ENCODE measurements at regions not wholly inside any gene's neighbourhood (a gene's known extent, or its start where the extent isn't known, plus 50 kb on each side); places are given as distances from the start of the nearest gene placed in this dataset.

DNA sequence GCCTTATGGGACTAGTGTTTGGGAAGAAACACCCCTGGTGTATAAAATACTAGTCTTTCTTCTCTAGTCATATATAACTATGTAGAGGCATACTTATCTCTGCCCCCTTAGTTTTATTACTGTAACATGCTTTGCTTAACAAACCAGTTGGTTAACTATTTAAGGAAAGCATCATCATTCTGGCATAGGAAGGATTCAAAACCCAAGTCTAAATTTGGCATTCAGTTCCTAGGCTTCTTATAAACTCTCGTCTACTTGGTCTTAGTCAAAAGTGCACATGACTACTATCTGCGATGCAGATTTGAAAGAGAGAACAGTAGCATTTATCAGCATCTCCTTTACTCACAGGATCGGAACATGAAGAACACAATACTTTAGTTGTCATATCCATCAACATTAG is 111.3 kb downstream of the MFAP3L start:
- Histone ChIP-seq H3K4me3 (no peak overlapping the region), H2AFZ (no peak overlapping the region), H3K9me3 (ENCODE audit: low read depth) (no peaks in the 10 kb centered on the region), H3K4me1 (ENCODE audit: insufficient read depth) (no peaks in the 10 kb centered on the region), H3K36me3 (replicated peaks; ENCODE audit: insufficient read depth, low read depth) (no peaks in the 10 kb centered on the region), H3K27me3 (no peaks in the 10 kb centered on the region), H3K27ac (no peak overlapping the region), H3K79me2 (no peaks in the 10 kb centered on the region), H3K4me2 (no peak overlapping the region), H3K9me2 (replicated peaks; ENCODE audit: insufficient read depth) (no peaks in the 10 kb centered on the region), H4K20me1 (ENCODE audit: insufficient read depth, poor library complexity, severe bottlenecking) (no peaks in the 10 kb centered on the region)
- WGBS (ENCODE audit: low lambda C conversion rate, missing lambda C conversion rate): 96% methylated on average over 3 of the region's 3 CpGs
- DNase-seq (ENCODE audit: low spot score): no peak
- no peak for TF ChIP-seq EZH2phosphoT487 (IDR thresholded peaks at IDR 0.05; ENCODE audit: low read depth, severe bottlenecking, unreplicated experiment)
- TF ChIP-seq EZH2 (IDR thresholded peaks at IDR 0.05; ENCODE audit: borderline replicate concordance): no peak
- TF ChIP-seq CTCF (IDR thresholded peaks at IDR 0.05; ENCODE audit: poor library complexity): no peak

GRCh38 chr4:169912996-169913395 is 113.2 kb downstream of the MFAP3L start:
- no peaks in the 10 kb centered on the region for H3K79me2 ChIP-seq
- H3K4me3 ChIP-seq: no peak overlapping the region
- no peaks in the 10 kb centered on the region for H3K27me3 ChIP-seq
- no peaks in the 10 kb centered on the region for H4K20me1 ChIP-seq (ENCODE audit: insufficient read depth, poor library complexity, severe bottlenecking)
- H3K9me2 ChIP-seq (replicated peaks; ENCODE audit: insufficient read depth): no peaks in the 10 kb centered on the region
- DNase-seq (ENCODE audit: low spot score): no peak
- no peaks in the 10 kb centered on the region for H3K4me1 ChIP-seq (ENCODE audit: insufficient read depth)
- H3K27ac ChIP-seq: no peak overlapping the region
- 54% methylated on average over 3 of the region's 3 CpGs for WGBS (ENCODE audit: low lambda C conversion rate, missing lambda C conversion rate)
- no peaks in the 10 kb centered on the region for H3K36me3 ChIP-seq (replicated peaks; ENCODE audit: insufficient read depth, low read depth)
- no peak overlapping the region for H3K4me2 ChIP-seq
- no peak overlapping the region for H2AFZ ChIP-seq
- TF ChIP-seq CTCF (IDR thresholded peaks at IDR 0.05; ENCODE audit: poor library complexity) (no peak), EZH2 (IDR thresholded peaks at IDR 0.05; ENCODE audit: borderline replicate concordance) (no peak), EZH2phosphoT487 (IDR thresholded peaks at IDR 0.05; ENCODE audit: low read depth, severe bottlenecking, unreplicated experiment) (no peak)
- no peaks in the 10 kb centered on the region for H3K9me3 ChIP-seq (ENCODE audit: low read depth)

- Histone ChIP-seq H3K4me3 (no peak overlapping the region), H2AFZ (no peak overlapping the region), H3K9me2 (replicated peaks; ENCODE audit: insufficient read depth) (no peaks in the 10 kb centered on the region), H3K4me2 (no peak overlapping the region), H4K20me1 (ENCODE audit: insufficient read depth, poor library complexity, severe bottlenecking) (no peaks in the 10 kb centered on the region), H3K9me3 (ENCODE audit: low read depth) (no peaks in the 10 kb centered on the region), H3K27me3 (no peaks in the 10 kb centered on the region), H3K36me3 (replicated peaks; ENCODE audit: insufficient read depth, low read depth) (no peaks in the 10 kb centered on the region), H3K4me1 (ENCODE audit: insufficient read depth) (no peaks in the 10 kb centered on the region), H3K27ac (no peak overlapping the region), H3K79me2 (no peaks in the 10 kb centered on the region)
- DNase-seq (ENCODE audit: low spot score): no peak
- WGBS (ENCODE audit: low lambda C conversion rate, missing lambda C conversion rate): 65% methylated on average over 2 of the region's 2 CpGs
- TF ChIP-seq EZH2phosphoT487 (IDR thresholded peaks at IDR 0.05; ENCODE audit: low read depth, severe bottlenecking, unreplicated experiment) (no peak), CTCF (IDR thresholded peaks at IDR 0.05; ENCODE audit: poor library complexity) (no peak), EZH2 (IDR thresholded peaks at IDR 0.05; ENCODE audit: borderline replicate concordance) (no peak)
Observed at GRCh38 chr4:169909897-169910296, 116.3 kb downstream of the MFAP3L start.

GRCh38 chr4:169909479-169909878 is 116.7 kb downstream of the MFAP3L start:
- no peaks in the 10 kb centered on the region for H3K9me2 ChIP-seq (replicated peaks; ENCODE audit: insufficient read depth)
- 68% methylated on average over 9 of the region's 9 CpGs for WGBS (ENCODE audit: low lambda C conversion rate, missing lambda C conversion rate)
- no peaks in the 10 kb centered on the region for H3K79me2 ChIP-seq
- no peak overlapping the region for H3K4me2 ChIP-seq
- H3K27me3 ChIP-seq: no peaks in the 10 kb centered on the region
- H4K20me1 ChIP-seq (ENCODE audit: insufficient read depth, poor library complexity, severe bottlenecking): no peaks in the 10 kb centered on the region
- TF ChIP-seq EZH2 (IDR thresholded peaks at IDR 0.05; ENCODE audit: borderline replicate concordance) (no peak), EZH2phosphoT487 (IDR thresholded peaks at IDR 0.05; ENCODE audit: low read depth, severe bottlenecking, unreplicated experiment) (no peak), CTCF (IDR thresholded peaks at IDR 0.05; ENCODE audit: poor library complexity) (no peak)
- H3K27ac ChIP-seq: no peak overlapping the region
- no peaks in the 10 kb centered on the region for H3K4me1 ChIP-seq (ENCODE audit: insufficient read depth)
- no peaks in the 10 kb centered on the region for H3K9me3 ChIP-seq (ENCODE audit: low read depth)
- DNase-seq (ENCODE audit: low spot score): no peak
- H2AFZ ChIP-seq: no peak overlapping the region
- H3K36me3 ChIP-seq (replicated peaks; ENCODE audit: insufficient read depth, low read depth): no peaks in the 10 kb centered on the region
- H3K4me3 ChIP-seq: no peak overlapping the region
